DMS153 treated with DMSO at 0.1 percent for 48 hours (cell line): ENCODE measurements at regions not wholly inside any gene's neighbourhood (a gene's known extent, or its start where the extent isn't known, plus 50 kb on each side); places are given as distances from the start of the nearest gene placed in this dataset.
"Not testable (repeated sequence)": the region's sequence is repeated elsewhere in the genome, so short reads cannot be mapped to it uniquely, and the experiment has no call there.

Source experiments
- DNase-seq: peaks from one replicate; lab custom pipeline; 2025; ENCODE audit not compliant: unreplicated experiment; lab: John Stamatoyannopoulos, UW

- DNase-seq = no peak
These were observed 193.4 kb upstream of the TOX3 start for GRCh38 chr16:52740333-52740732.

GRCh38 chr16:52738992-52739391, 192.0 kb upstream of the TOX3 start:
- DNase-seq = not testable (repeated sequence)

GRCh38 chr16:52731219-52731875, 184.4 kb upstream of the TOX3 start:
- no peak for DNase-seq

- no peak for DNase-seq
These were observed 182.8 kb upstream of the TOX3 start for GRCh38 chr16:52729731-52730130.

- no peak for DNase-seq
These were observed 180.9 kb upstream of the TOX3 start for GRCh38 chr16:52727849-52728248.

GRCh38 chr16:52727441-52727840, 180.5 kb upstream of the TOX3 start:
- no peak for DNase-seq

- DNase-seq = no peak
These were observed 178.5 kb upstream of the TOX3 start for GRCh38 chr16:52725461-52725860.

GRCh38 chr16:52725043-52725442, 178.1 kb upstream of the TOX3 start:
- no peak for DNase-seq

- DNase-seq = no peak
These were observed 174.4 kb upstream of the TOX3 start for GRCh38 chr16:52721331-52721730.

GRCh38 chr16:52718046-52718445, 171.1 kb upstream of the TOX3 start:
- no peak for DNase-seq

GRCh38 chr16:52713740-52714139, 166.8 kb upstream of the TOX3 start:
- no peak for DNase-seq

GRCh38 chr16:52709306-52709705, 162.4 kb upstream of the TOX3 start:
- DNase-seq = no peak

GRCh38 chr16:52708476-52708875, 161.5 kb upstream of the TOX3 start:
- DNase-seq = no peak

- no peak for DNase-seq
These were observed 160.9 kb upstream of the TOX3 start for GRCh38 chr16:52707676-52708337.

GRCh38 chr16:52705122-52705521, 158.2 kb upstream of the TOX3 start:
- DNase-seq = no peak

- no peak for DNase-seq
These were observed 151.0 kb upstream of the TOX3 start for GRCh38 chr16:52697971-52698370.

GRCh38 chr16:52696126-52696525, 149.2 kb upstream of the TOX3 start:
- DNase-seq = no peak

- no peak for DNase-seq
These were observed 143.5 kb upstream of the TOX3 start for GRCh38 chr16:52690468-52690867.

- no peak for DNase-seq
These were observed 134.1 kb upstream of the TOX3 start for GRCh38 chr16:52680993-52681392.

GRCh38 chr16:52677501-52677900, 130.6 kb upstream of the TOX3 start:
- DNase-seq = no peak

GRCh38 chr16:52676959-52677358, 130.0 kb upstream of the TOX3 start:
- DNase-seq = no peak

- DNase-seq = no peak
These were observed 124.6 kb upstream of the TOX3 start for GRCh38 chr16:52671590-52671989.

- DNase-seq = no peak
These were observed 111.0 kb upstream of the TOX3 start for GRCh38 chr16:52657924-52658323.
